ENCODE measurements at regions not wholly inside any gene's neighbourhood (a gene's known extent, or its start where the extent isn't known, plus 50 kb on each side); places are given as distances from the start of the nearest gene placed in this dataset.

GRCh38 chrX:26908218-26908617, 554.9 kb downstream of the PPP4R3C start:
- Histone ChIP-seq H3K27me3 (no peaks in the 10 kb centered on the region), H3K27ac (no peak overlapping the region), H3K4me3 (no peak overlapping the region), H3K36me3 (no peaks in the 10 kb centered on the region), H3K4me1 (no peaks in the 10 kb centered on the region), H3K9me3 (no peaks in the 10 kb centered on the region)
- 84 to 86% methylated on average over 1 of the region's 1 CpG for WGBS, 2 donors
- TF ChIP-seq CTCF (IDR thresholded peaks at IDR 0.05): peak in 1 of 9 donors; percentile 6
- DNase-seq (no peak), ATAC-seq (no peak)
- intact Hi-C loops (cut with DNase I): no loop called here

- no peak for ATAC-seq
- no peak for DNase-seq
- intact Hi-C loops (cut with DNase I): no loop called here
- TF ChIP-seq CTCF (IDR thresholded peaks at IDR 0.05): no peak
- Histone ChIP-seq H3K27me3 (no peaks in the 10 kb centered on the region), H3K9me3 (peaks cover 0 to 16% (median 0%) of the 10 kb centered on the region in 11 donors), H3K36me3 (no peaks in the 10 kb centered on the region), H3K27ac (no peak overlapping the region), H3K4me1 (no peaks in the 10 kb centered on the region), H3K4me3 (no peak overlapping the region)
- 79 to 82% methylated on average over 3 of the region's 3 CpGs for WGBS, 2 donors
Measured at GRCh38 chrX:26889574-26889973, 573.6 kb downstream of the PPP4R3C start.

GRCh38 chrX:26873736-26874135, 589.4 kb downstream of the PPP4R3C start:
- 91% methylated on average over 14 to 29 of the region's 29 CpGs for whole genome bisulfite sequencing, 2 donors
- H3K9me3 ChIP-seq: peaks cover 0 to 5% (median 0%) of the 10 kb centered on the region in 11 donors
- DNase-seq (no peak), ATAC-seq (no peak)
- TF ChIP-seq CTCF (IDR thresholded peaks at IDR 0.05): no peak
- no peaks in the 10 kb centered on the region for H3K36me3 ChIP-seq
- no peaks in the 10 kb centered on the region for H3K27me3 ChIP-seq
- H3K4me3 ChIP-seq: no peak overlapping the region
- H3K27ac ChIP-seq: no peak overlapping the region
- H3K4me1 ChIP-seq: no peaks in the 10 kb centered on the region
- intact Hi-C loops (cut with DNase I): no loop called here

- ATAC-seq (no peak), DNase-seq (no peak)
- TF ChIP-seq CTCF (IDR thresholded peaks at IDR 0.05): no peak
- H3K27ac ChIP-seq: no peak overlapping the region
- no peaks in the 10 kb centered on the region for H3K4me1 ChIP-seq
- no peaks in the 10 kb centered on the region for H3K36me3 ChIP-seq
- 57 to 70% methylated on average over 1 of the region's 1 CpG for WGBS, 2 donors
- H3K27me3 ChIP-seq: no peaks in the 10 kb centered on the region
- H3K4me3 ChIP-seq: no peak overlapping the region
- peaks cover 0 to 5% (median 0%) of the 10 kb centered on the region in 11 donors for H3K9me3 ChIP-seq
- intact Hi-C loops (cut with DNase I): no loop called here
Measured at GRCh38 chrX:26871967-26872366, 591.2 kb downstream of the PPP4R3C start.
